Astrocyte of the cerebellum (primary cell): ENCODE measurements at regions not wholly inside any gene's neighbourhood (a gene's known extent, or its start where the extent isn't known, plus 50 kb on each side); places are given as distances from the start of the nearest gene placed in this dataset.

Experiments used
- DNase-seq: peaks from one replicate; pipeline ENCODE4 v3.0.0-alpha.2; 2011; ENCODE audit warnings: low read depth
- H3K4me3 ChIP-seq: 2 replicates; pipeline ENCODE4 v1.5.1; 2011; ENCODE audit warnings: mild to moderate bottlenecking, low read depth, low read length, moderate library complexity
- CTCF ChIP-seq: IDR thresholded peaks from 2 replicates; pipeline ENCODE4 v1.5.1; 2012; ENCODE audit warnings: low read length, low read depth, moderate library complexity, mild to moderate bottlenecking; ENCODE audit errors: missing control alignments
- in situ Hi-C: cut with HindIII; loops from 2 replicates; pipeline ENCODE4 v1.10.0; 2017; ENCODE audit warnings: low sequenced_read_pairs

- DNase-seq = no peak
- no peak for TF ChIP-seq CTCF
- no peak overlapping the region for H3K4me3 ChIP-seq
- in situ Hi-C loops = loop anchor here (25.0 kb wide), 1 partner anchor 551 kb away; no protein-coding TSS in a partner anchor
These were observed 73.3 kb downstream of the CXCL12 start for GRCh38 chr10:44311563-44312051.

DNA sequence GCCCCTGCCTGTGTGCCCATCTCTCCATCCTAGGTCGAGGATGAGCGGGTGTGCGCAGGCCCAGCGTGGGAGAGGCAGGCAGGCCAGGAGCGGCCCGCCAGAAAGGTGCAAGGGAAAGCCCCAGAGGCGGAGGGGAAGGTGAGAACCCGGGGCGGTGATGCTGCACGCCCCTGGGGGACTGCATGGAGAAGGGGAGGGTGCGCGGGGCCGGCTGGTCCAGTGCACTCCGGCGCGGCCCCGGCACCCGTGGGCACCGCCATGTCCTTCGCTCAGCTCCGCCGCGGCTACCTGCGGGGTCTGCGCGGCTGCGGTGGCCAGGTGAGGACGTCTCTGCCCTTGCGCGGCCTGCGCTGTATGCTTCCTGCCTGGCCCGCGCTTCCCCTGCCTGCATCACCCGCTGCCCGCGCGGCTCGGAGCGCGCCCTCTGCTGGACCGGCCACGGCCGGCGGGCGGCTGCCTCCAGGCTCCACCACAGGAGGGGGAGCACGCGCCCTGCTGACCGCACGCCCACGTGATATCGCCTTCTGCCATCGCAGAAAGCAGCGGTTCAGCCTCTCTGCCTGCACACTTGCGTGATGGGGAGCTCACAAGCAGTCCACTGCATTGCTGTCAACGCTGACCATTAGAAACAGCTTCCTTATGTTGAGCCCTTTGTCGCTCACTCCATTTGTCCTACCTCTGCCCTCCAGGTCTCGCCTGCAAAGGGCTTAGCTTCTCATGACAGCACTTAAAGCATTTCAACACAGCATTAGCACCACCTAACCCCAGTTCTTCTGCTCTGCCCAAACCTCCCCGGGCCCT lies 73.9 kb downstream of the CXCL12 start:
- peak; percentile 80 for TF ChIP-seq CTCF
- in situ Hi-C loops = loop anchor here (25.0 kb wide), 1 partner anchor 551 kb away; no protein-coding TSS in a partner anchor
- no peak for DNase-seq
- H3K4me3 ChIP-seq = peak overlapping the region; percentile 19

DNA sequence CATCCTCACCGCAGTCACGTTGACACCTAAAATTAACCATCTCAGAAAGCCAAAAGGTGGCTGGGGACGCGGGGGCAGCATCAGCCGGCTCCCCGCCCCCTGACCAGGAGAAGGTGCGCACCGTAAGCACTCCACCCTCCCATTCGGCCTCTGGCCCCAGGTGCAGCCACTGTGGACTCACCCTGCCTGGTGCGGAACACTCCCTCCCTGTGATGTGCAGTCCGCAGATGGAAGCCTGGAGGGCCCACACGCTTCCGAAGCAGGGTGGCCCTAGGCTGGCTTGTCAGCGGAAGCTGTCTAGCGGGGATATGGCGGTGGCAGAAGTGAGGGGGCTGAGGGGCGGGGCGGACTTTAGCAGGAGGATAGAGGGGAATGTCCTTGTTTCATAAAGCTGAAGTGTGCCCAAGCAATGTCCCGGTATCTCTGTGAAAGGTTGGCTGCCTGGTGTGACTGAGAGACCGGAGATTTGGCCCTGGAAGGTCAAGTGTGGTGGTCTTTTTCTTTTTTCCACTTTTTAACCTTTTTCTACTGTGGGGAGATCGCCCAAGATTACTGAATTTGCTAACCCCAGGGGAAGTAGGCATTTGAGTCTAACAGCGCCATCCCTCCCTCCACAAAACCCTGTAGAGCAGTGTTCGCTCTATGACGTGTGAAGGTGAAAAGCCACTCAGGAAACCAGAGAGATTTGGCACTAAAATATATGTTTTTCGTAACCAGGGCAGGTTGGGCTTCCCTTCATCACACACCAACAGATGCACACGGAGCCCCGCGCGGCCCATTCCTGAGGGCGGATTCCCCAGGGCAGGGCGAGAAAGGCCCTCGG lies 74.7 kb downstream of the CXCL12 start:
- DNase-seq = no peak
- H3K4me3 ChIP-seq = no peak overlapping the region
- in situ Hi-C loops = loop anchor here (5.0 to 25.0 kb wide), 2 partner anchors 67 to 552 kb away; no protein-coding TSS in a partner anchor

GRCh38 chr10:44309361-44309760 lies 75.5 kb downstream of the CXCL12 start:
- no peak for TF ChIP-seq CTCF
- H3K4me3 ChIP-seq = no peak overlapping the region
- in situ Hi-C loops = loop anchor here (5.0 to 25.0 kb wide), 2 partner anchors 68 to 553 kb away; no protein-coding TSS in a partner anchor
- DNase-seq = no peak

More for the DNA sequence above, 74.7 kb downstream of the CXCL12 start:
- no peak for TF ChIP-seq CTCF

GRCh38 chr10:44308935-44309334 lies 76.0 kb downstream of the CXCL12 start:
- H3K4me3 ChIP-seq = no peak overlapping the region
- no peak for DNase-seq
- in situ Hi-C loops = loop anchor here (5.0 to 25.0 kb wide), 2 partner anchors 68 to 553 kb away; no protein-coding TSS in a partner anchor
- TF ChIP-seq CTCF = no peak

- no peak for DNase-seq
- no peak for TF ChIP-seq CTCF
- H3K4me3 ChIP-seq = no peak overlapping the region
- in situ Hi-C loops = loop anchor here (5.0 to 25.0 kb wide), 2 partner anchors 70 to 555 kb away; no protein-coding TSS in a partner anchor
These were observed 77.2 kb downstream of the CXCL12 start for GRCh38 chr10:44307691-44308090.
